ENCODE measurements at regions not wholly inside any gene's neighbourhood (a gene's known extent, or its start where the extent isn't known, plus 50 kb on each side); places are given as distances from the start of the nearest gene placed in this dataset.
A peak's percentile ranks its signal among the peaks of the same experiment; 100 is the strongest.

DNA sequence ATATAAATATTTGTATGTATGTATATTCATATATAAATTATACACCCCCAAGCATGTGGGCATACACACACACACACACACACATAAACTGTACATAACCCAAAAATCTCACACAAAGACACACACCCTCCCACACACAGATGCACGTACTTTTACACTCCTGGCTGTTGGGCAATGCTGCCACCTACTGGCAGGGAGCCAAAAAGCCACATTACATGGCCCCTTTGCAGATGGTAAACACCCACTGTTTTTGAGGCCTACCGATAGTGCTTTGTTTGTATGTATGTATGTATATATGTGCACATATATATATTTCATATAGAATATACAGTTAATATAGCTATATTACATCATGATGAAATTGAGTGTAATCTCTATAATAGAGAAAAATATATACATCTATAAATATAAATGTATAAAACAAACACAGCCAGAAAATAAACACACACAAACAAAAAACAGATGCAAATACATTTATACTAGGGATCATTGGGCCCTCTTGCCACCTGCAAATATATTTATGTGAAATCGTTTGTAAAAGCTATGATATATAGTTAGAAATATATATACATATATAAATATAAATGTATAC, 120.1 kb upstream of the ACBD5 start (continued):
- TF ChIP-seq, protein P1, sequence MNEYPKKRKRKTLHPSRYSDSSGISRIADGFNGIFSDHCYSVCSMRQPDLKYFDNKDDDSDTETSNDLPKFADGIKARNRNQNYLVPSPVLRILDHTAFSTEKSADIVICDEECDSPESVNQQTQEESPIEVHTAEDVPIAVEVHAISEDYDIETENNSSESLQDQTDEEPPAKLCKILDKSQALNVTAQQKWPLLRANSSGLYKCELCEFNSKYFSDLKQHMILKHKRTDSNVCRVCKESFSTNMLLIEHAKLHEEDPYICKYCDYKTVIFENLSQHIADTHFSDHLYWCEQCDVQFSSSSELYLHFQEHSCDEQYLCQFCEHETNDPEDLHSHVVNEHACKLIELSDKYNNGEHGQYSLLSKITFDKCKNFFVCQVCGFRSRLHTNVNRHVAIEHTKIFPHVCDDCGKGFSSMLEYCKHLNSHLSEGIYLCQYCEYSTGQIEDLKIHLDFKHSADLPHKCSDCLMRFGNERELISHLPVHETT (tag by site-specific recombination; IDR thresholded peaks at IDR 0.05) = 0 out of 2 replicates have a peak, but pooled peaks have one; percentile 31
- TF ChIP-seq, protein P2, sequence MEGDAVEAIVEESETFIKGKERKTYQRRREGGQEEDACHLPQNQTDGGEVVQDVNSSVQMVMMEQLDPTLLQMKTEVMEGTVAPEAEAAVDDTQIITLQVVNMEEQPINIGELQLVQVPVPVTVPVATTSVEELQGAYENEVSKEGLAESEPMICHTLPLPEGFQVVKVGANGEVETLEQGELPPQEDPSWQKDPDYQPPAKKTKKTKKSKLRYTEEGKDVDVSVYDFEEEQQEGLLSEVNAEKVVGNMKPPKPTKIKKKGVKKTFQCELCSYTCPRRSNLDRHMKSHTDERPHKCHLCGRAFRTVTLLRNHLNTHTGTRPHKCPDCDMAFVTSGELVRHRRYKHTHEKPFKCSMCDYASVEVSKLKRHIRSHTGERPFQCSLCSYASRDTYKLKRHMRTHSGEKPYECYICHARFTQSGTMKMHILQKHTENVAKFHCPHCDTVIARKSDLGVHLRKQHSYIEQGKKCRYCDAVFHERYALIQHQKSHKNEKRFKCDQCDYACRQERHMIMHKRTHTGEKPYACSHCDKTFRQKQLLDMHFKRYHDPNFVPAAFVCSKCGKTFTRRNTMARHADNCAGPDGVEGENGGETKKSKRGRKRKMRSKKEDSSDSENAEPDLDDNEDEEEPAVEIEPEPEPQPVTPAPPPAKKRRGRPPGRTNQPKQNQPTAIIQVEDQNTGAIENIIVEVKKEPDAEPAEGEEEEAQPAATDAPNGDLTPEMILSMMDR (tag by site-specific recombination; IDR thresholded peaks at IDR 0.05) = peak; percentile 84
- peak; percentile 91 for TF ChIP-seq ZFHX2 (tag by site-specific recombination; conservative IDR thresholded peaks at IDR 0.05)
- TF ChIP-seq ZSCAN30 (tag by site-specific recombination; IDR thresholded peaks at IDR 0.05) = peak; percentile 68; the same call in 1 of the 2 replicates
- TF ChIP-seq, protein P3, sequence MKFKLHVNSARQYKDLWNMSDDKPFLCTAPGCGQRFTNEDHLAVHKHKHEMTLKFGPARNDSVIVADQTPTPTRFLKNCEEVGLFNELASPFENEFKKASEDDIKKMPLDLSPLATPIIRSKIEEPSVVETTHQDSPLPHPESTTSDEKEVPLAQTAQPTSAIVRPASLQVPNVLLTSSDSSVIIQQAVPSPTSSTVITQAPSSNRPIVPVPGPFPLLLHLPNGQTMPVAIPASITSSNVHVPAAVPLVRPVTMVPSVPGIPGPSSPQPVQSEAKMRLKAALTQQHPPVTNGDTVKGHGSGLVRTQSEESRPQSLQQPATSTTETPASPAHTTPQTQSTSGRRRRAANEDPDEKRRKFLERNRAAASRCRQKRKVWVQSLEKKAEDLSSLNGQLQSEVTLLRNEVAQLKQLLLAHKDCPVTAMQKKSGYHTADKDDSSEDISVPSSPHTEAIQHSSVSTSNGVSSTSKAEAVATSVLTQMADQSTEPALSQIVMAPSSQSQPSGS (tag by site-specific recombination; IDR thresholded peaks at IDR 0.05; ENCODE audit: low read depth) = peak; percentile 4; the same call in 1 of the 2 replicates
- peak; percentile 58; the same call in 1 of the 2 replicates for TF ChIP-seq ZNF2 (tag by site-specific recombination; IDR thresholded peaks at IDR 0.05)
- TF ChIP-seq, protein P4, sequence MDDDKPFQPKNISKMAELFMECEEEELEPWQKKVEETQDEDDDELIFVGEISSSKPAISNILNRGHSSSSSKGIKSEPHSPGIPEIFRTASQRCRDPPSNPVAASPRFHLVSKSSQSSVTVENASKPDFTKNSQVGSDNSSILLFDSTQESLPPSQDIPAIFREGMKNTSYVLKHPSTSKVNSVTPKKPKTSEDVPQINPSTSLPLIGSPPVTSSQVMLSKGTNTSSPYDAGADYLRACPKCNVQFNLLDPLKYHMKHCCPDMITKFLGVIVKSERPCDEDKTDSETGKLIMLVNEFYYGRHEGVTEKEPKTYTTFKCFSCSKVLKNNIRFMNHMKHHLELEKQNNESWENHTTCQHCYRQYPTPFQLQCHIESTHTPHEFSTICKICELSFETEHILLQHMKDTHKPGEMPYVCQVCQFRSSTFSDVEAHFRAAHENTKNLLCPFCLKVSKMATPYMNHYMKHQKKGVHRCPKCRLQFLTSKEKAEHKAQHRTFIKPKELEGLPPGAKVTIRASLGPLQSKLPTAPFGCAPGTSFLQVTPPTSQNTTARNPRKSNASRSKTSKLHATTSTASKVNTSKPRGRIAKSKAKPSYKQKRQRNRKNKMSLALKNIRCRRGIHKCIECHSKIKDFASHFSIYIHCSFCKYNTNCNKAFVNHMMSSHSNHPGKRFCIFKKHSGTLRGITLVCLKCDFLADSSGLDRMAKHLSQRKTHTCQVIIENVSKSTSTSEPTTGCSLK (tag by site-specific recombination; IDR thresholded peaks at IDR 0.05) = no peak
- TF ChIP-seq, protein P5, sequence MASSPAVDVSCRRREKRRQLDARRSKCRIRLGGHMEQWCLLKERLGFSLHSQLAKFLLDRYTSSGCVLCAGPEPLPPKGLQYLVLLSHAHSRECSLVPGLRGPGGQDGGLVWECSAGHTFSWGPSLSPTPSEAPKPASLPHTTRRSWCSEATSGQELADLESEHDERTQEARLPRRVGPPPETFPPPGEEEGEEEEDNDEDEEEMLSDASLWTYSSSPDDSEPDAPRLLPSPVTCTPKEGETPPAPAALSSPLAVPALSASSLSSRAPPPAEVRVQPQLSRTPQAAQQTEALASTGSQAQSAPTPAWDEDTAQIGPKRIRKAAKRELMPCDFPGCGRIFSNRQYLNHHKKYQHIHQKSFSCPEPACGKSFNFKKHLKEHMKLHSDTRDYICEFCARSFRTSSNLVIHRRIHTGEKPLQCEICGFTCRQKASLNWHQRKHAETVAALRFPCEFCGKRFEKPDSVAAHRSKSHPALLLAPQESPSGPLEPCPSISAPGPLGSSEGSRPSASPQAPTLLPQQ (tag by site-specific recombination; IDR thresholded peaks at IDR 0.05) = 0 out of 2 replicates have a peak, but pooled peaks have one; percentile 34
- TF ChIP-seq EGR2 (tag by site-specific recombination; IDR thresholded peaks at IDR 0.05; ENCODE audit: low read depth) = peak; percentile 90
- TF ChIP-seq, protein P6, sequence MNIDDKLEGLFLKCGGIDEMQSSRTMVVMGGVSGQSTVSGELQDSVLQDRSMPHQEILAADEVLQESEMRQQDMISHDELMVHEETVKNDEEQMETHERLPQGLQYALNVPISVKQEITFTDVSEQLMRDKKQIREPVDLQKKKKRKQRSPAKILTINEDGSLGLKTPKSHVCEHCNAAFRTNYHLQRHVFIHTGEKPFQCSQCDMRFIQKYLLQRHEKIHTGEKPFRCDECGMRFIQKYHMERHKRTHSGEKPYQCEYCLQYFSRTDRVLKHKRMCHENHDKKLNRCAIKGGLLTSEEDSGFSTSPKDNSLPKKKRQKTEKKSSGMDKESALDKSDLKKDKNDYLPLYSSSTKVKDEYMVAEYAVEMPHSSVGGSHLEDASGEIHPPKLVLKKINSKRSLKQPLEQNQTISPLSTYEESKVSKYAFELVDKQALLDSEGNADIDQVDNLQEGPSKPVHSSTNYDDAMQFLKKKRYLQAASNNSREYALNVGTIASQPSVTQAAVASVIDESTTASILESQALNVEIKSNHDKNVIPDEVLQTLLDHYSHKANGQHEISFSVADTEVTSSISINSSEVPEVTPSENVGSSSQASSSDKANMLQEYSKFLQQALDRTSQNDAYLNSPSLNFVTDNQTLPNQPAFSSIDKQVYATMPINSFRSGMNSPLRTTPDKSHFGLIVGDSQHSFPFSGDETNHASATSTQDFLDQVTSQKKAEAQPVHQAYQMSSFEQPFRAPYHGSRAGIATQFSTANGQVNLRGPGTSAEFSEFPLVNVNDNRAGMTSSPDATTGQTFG (tag by site-specific recombination; IDR thresholded peaks at IDR 0.05; ENCODE audit: borderline replicate concordance) = no peak
- TF ChIP-seq ZNF654 (tag by site-specific recombination; IDR thresholded peaks at IDR 0.05; ENCODE audit: low read depth) = peak; percentile 100

DNA sequence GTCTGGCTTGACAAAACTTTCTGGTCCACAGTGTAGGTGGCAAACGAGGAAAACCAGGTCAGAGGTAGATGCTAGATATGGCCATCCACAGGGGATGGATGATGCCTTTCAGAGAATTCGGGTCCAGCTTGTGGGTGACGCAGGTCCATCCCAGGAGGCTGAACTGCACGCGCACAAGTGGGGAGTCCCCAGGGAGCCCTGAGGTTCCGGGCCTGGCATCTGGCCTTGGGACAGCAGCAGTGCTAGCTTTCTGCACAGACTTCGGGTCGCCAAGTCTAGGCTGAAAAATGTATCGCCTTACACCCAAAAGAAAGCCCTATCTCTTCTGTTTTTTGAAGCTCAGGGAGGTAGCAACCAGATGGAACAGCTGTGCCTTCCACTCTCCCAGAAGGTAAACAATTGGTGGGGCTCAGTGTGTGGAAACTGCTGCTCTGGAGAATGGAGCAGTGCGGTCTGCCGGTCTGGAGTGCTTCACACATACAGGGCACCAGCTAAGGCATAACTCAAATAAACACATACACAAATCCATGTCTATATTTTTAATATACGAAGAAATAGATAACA, 119.3 kb upstream of the ACBD5 start:
- H3K4me3 ChIP-seq (ENCODE audit: low read depth, low read length) = no peak overlapping the region
- ChIA-PET POLR2A (no interaction called here), CTCF (interaction anchor here (0.5 to 2.2 kb wide), 18 partner anchors 8 to 1024 kb away, joined by 3 to 21 read pairs (median 4); partner anchors contain the start of gene RAB18)
- TF ChIP-seq, protein P7, sequence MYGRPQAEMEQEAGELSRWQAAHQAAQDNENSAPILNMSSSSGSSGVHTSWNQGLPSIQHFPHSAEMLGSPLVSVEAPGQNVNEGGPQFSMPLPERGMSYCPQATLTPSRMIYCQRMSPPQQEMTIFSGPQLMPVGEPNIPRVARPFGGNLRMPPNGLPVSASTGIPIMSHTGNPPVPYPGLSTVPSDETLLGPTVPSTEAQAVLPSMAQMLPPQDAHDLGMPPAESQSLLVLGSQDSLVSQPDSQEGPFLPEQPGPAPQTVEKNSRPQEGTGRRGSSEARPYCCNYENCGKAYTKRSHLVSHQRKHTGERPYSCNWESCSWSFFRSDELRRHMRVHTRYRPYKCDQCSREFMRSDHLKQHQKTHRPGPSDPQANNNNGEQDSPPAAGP (tag by site-specific recombination; IDR thresholded peaks at IDR 0.05) = no peak
- TF ChIP-seq ZNF549 (tag by site-specific recombination; IDR thresholded peaks at IDR 0.05) (no peak), ZNF341 (tag by site-specific recombination; IDR thresholded peaks at IDR 0.05; ENCODE audit: low read depth) (peak; percentile 63)
- no peaks in the 10 kb centered on the region for H3K36me3 ChIP-seq (ENCODE audit: control insufficient read depth in 2 of 2, insufficient read depth in 1 of 2, low read length in 2 of 2)
- no peaks in the 10 kb centered on the region for H3K9me3 ChIP-seq (ENCODE audit: control insufficient read depth, insufficient read depth, low read depth, low read length)
- no peaks in the 10 kb centered on the region for H3K4me1 ChIP-seq (ENCODE audit: control insufficient read depth, insufficient read depth, low read length)
- H3K27ac ChIP-seq (ENCODE audit: extremely low read depth, low read depth, low read length) = no peak overlapping the region

Data from HEK293 (cell line).